Neural crest cell (in vitro differentiated cells): ENCODE measurements at regions not wholly inside any gene's neighbourhood (a gene's known extent, or its start where the extent isn't known, plus 50 kb on each side); places are given as distances from the start of the nearest gene placed in this dataset.

ENCODE experiments used
- DNase-seq: peaks from one replicate; pipeline ENCODE4 v3.0.0; 2021; ENCODE audit warnings: low read depth, mixed read lengths, low spot score
- H3K27ac Mint-ChIP-seq: one replicate; pipeline ENCODE4 v1.8.0; 2021; ENCODE audit warnings: mild to moderate bottlenecking, mixed read lengths; ENCODE audit not compliant: unreplicated experiment
- H3K27me3 Mint-ChIP-seq: 2 replicates; pipeline ENCODE4 v1.8.0; 2021; ENCODE audit warnings: low read depth, mild to moderate bottlenecking, mixed read lengths
- H3K36me3 Mint-ChIP-seq: 2 replicates; pipeline ENCODE4 v1.8.0; 2021; ENCODE audit warnings: low read depth, mild to moderate bottlenecking, mixed read lengths
- H3K4me1 Mint-ChIP-seq: 2 replicates; pipeline ENCODE4 v1.8.0; 2021; ENCODE audit warnings: mixed read lengths
- H3K4me3 Mint-ChIP-seq: one replicate; pipeline ENCODE4 v1.8.0; 2021; ENCODE audit warnings: mild to moderate bottlenecking, mixed read lengths
- H3K9me3 Mint-ChIP-seq: 2 replicates; pipeline ENCODE4 v1.8.0; 2021; ENCODE audit warnings: mixed read lengths
- CTCF ChIP-seq: fragments of 200-600 bp; sonication (generic); conservative IDR thresholded peaks from 2 replicates; pipeline ENCODE4 v1.5.0; 2021; ENCODE audit warnings: antibody characterized with exemption, mild to moderate bottlenecking

- Mint-ChIP-seq H3K9me3 (peaks cover 5% of the 10 kb centered on the region), H3K27ac (peak overlapping the region; percentile 87), H3K4me3 (no peak overlapping the region), H3K4me1 (peaks cover 38% of the 10 kb centered on the region), H3K36me3 (peaks cover 3% of the 10 kb centered on the region), H3K27me3 (no peaks in the 10 kb centered on the region)
- DNase-seq = no peak
- no peak for TF ChIP-seq CTCF
Measured at GRCh38 chr10:25083546-25084111, 67.2 kb downstream of the THNSL1 start.

GRCh38 chr10:25084447-25084846 is 68.0 kb downstream of the THNSL1 start:
- TF ChIP-seq CTCF = no peak
- H3K27ac Mint-ChIP-seq = no peak overlapping the region
- H3K27me3 Mint-ChIP-seq = no peaks in the 10 kb centered on the region
- peaks cover 38% of the 10 kb centered on the region for H3K4me1 Mint-ChIP-seq
- H3K36me3 Mint-ChIP-seq = peaks cover 3% of the 10 kb centered on the region
- no peak for DNase-seq
- peaks cover 7% of the 10 kb centered on the region for H3K9me3 Mint-ChIP-seq
- no peak overlapping the region for H3K4me3 Mint-ChIP-seq

- TF ChIP-seq CTCF = no peak
- Mint-ChIP-seq H3K9me3 (peaks cover 27% of the 10 kb centered on the region), H3K4me1 (peaks cover 15% of the 10 kb centered on the region), H3K27me3 (no peaks in the 10 kb centered on the region), H3K4me3 (no peak overlapping the region), H3K27ac (no peak overlapping the region), H3K36me3 (peaks cover 11% of the 10 kb centered on the region)
- no peak for DNase-seq
Measured at GRCh38 chr10:25094590-25094989, 78.2 kb downstream of the THNSL1 start.

GRCh38 chr10:25097669-25098411 is 77.0 kb upstream of the GPR158 start:
- no peak for TF ChIP-seq CTCF
- Mint-ChIP-seq H3K9me3 (peaks cover 13% of the 10 kb centered on the region), H3K36me3 (peaks cover 5% of the 10 kb centered on the region), H3K4me3 (no peak overlapping the region), H3K27ac (no peak overlapping the region), H3K4me1 (peaks cover 38% of the 10 kb centered on the region), H3K27me3 (no peaks in the 10 kb centered on the region)
- no peak for DNase-seq

- Mint-ChIP-seq H3K4me3 (no peak overlapping the region), H3K4me1 (peaks cover 46% of the 10 kb centered on the region), H3K9me3 (peaks cover 3% of the 10 kb centered on the region), H3K27me3 (no peaks in the 10 kb centered on the region), H3K27ac (no peak overlapping the region), H3K36me3 (no peaks in the 10 kb centered on the region)
- TF ChIP-seq CTCF = no peak
- no peak for DNase-seq
Measured at GRCh38 chr10:25100141-25100540, 74.7 kb upstream of the GPR158 start.
